ENCODE measurements at regions not wholly inside any gene's neighbourhood (a gene's known extent, or its start where the extent isn't known, plus 50 kb on each side); places are given as distances from the start of the nearest gene placed in this dataset.
A peak's percentile ranks its signal among the peaks of the same experiment; 100 is the strongest.

DNA sequence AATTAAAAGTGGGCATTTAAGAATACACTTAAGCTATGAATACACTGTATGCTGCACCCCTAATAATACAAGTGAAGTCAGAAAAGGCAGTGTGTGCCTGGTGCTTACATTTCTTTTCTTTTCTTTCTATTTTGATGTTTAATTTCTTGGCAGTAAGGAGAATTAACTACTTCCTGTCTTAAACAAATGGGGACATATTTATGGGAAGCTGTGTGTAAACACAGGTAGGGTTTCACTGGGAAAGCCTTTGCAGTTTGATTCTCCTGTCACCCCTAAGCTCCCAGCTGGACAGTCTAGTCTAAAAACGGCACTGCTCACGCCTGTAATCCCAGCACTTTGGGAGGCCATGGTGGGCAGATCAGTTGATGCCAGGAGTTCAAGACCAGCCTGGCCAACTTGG, 146.0 kb downstream of the MIS18A start:
- DNase-seq (ENCODE audit: low read depth) = no peak

GRCh38 chr21:32132409-32132808, 146.4 kb downstream of the MIS18A start:
- no peak for DNase-seq (ENCODE audit: low read depth)
- TF ChIP-seq CTCF (conservative IDR thresholded peaks at IDR 0.05; ENCODE audit: control insufficient read depth, insufficient read depth, low read depth, low read length) = no peak
- no peak overlapping the region for H3K4me3 ChIP-seq (ENCODE audit: control insufficient read depth, low read depth, low read length)

More for the DNA sequence above, 146.0 kb downstream of the MIS18A start:
- no peak overlapping the region for H3K4me3 ChIP-seq (ENCODE audit: control insufficient read depth, low read depth, low read length)
- no peak for TF ChIP-seq CTCF (conservative IDR thresholded peaks at IDR 0.05; ENCODE audit: control insufficient read depth, insufficient read depth, low read depth, low read length)

- peak; percentile 64 for DNase-seq (ENCODE audit: low read depth)
- H3K4me3 ChIP-seq (ENCODE audit: control insufficient read depth, low read depth, low read length) = no peak overlapping the region
- TF ChIP-seq CTCF (conservative IDR thresholded peaks at IDR 0.05; ENCODE audit: control insufficient read depth, insufficient read depth, low read depth, low read length) = no peak
Measured at GRCh38 chr21:32131960-32132359, 146.9 kb downstream of the MIS18A start.

- DNase-seq (ENCODE audit: low read depth) = no peak
- H3K4me3 ChIP-seq (ENCODE audit: control insufficient read depth, low read depth, low read length) = no peak overlapping the region
- no peak for TF ChIP-seq CTCF (conservative IDR thresholded peaks at IDR 0.05; ENCODE audit: control insufficient read depth, insufficient read depth, low read depth, low read length)
Measured at GRCh38 chr21:32131164-32131563, 147.7 kb downstream of the MIS18A start.

DNA sequence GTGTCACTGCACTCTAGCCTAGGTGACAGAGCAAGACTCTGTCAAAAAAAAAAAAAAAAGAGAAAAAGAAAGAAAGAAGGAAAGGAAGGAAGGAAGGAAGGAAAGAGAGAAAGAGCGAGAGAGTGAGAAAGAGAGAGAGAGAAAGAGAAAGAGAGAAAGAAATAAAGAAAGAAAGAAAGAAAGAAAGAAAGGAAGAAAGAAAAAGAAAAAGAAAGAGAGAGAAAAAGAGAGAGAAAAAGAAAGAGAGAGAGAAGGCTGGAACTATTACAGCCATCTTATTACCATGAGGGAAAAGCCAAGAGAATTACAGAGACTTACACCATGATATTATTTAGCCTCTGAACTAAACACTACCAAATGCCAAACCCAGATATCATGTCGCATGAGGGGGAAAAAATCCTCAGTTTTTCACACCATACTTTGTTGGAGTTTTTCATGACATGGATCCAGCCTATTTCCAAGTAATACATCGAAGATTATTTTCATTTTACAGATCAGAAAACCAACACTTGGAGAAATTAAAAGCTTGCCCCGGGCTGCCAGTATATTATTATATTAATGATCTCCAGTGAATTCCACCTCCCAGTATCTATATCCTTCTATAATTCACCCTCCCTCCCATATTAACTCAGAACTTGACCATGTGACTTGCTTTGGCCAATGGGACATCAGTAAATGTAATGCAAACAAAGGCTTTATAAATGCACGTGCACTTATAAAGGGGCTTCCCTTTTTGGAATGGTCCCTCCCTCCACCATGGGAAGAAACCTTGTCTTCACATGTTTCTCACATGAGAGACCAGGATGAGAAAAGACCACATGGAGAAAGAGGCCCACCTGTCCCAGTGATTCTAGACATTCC, 148.6 kb downstream of the MIS18A start:
- no peak for DNase-seq (ENCODE audit: low read depth)
- H3K4me3 ChIP-seq (ENCODE audit: control insufficient read depth, low read depth, low read length) = no peak overlapping the region
- no peak for TF ChIP-seq CTCF (conservative IDR thresholded peaks at IDR 0.05; ENCODE audit: control insufficient read depth, insufficient read depth, low read depth, low read length)

DNA sequence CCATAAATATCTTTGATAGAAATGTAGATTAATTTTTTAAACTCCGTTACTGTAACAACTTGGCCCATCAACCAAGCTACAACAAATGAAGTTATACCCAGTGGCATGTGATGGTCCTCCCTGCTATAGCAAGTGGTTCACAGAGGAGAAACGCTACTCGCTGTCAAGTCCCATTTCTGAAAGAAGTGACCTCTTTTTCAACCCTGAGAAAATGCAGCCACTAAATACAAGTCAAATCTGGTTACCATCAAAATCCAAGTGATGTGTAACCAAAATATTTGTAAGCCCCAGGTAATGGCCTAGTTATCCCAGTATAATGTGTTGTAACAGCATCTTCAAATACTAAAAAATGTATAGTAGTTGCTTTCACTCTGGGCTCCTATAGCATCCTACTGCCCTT, 151.8 kb downstream of the MIS18A start:
- no peak for TF ChIP-seq CTCF (conservative IDR thresholded peaks at IDR 0.05; ENCODE audit: control insufficient read depth, insufficient read depth, low read depth, low read length)

More for the DNA sequence above, 151.8 kb downstream of the MIS18A start:
- no peak overlapping the region for H3K4me3 ChIP-seq (ENCODE audit: control insufficient read depth, low read depth, low read length)
- no peak for DNase-seq (ENCODE audit: low read depth)

All from fibroblast of mammary gland (primary cell).